IMR-90 (cell line): ENCODE measurements at regions not wholly inside any gene's neighbourhood (a gene's known extent, or its start where the extent isn't known, plus 50 kb on each side); places are given as distances from the start of the nearest gene placed in this dataset.

Experiments used
- MAZ ChIP-seq: IDR thresholded peaks from 2 replicates; pipeline ENCODE4 v1.6.1; 2012; ENCODE audit warnings: low read depth, mild to moderate bottlenecking, low read length, improper control_type of control experiment, moderate library complexity, borderline replicate concordance
- MXI1 ChIP-seq: IDR thresholded peaks from 2 replicates; pipeline ENCODE4 v1.6.1; 2012; ENCODE audit warnings: low read depth, mild to moderate bottlenecking, low read length, moderate library complexity, borderline replicate concordance
- TF ChIP-seq, protein P1 (sequence below): conservative IDR thresholded peaks from 2 replicates; pipeline ENCODE4 v1.5.1; 2012; ENCODE audit warnings: mild to moderate bottlenecking, low read depth, low read length, improper control_type of control experiment

- TF ChIP-seq, protein P1, sequence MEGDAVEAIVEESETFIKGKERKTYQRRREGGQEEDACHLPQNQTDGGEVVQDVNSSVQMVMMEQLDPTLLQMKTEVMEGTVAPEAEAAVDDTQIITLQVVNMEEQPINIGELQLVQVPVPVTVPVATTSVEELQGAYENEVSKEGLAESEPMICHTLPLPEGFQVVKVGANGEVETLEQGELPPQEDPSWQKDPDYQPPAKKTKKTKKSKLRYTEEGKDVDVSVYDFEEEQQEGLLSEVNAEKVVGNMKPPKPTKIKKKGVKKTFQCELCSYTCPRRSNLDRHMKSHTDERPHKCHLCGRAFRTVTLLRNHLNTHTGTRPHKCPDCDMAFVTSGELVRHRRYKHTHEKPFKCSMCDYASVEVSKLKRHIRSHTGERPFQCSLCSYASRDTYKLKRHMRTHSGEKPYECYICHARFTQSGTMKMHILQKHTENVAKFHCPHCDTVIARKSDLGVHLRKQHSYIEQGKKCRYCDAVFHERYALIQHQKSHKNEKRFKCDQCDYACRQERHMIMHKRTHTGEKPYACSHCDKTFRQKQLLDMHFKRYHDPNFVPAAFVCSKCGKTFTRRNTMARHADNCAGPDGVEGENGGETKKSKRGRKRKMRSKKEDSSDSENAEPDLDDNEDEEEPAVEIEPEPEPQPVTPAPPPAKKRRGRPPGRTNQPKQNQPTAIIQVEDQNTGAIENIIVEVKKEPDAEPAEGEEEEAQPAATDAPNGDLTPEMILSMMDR = no peak
- TF ChIP-seq MAZ (no peak), MXI1 (no peak)
These were observed 356.3 kb downstream of the SATB2 start for GRCh38 chr2:199101487-199101886.
